ENCODE measurements at regions not wholly inside any gene's neighbourhood (a gene's known extent, or its start where the extent isn't known, plus 50 kb on each side); places are given as distances from the start of the nearest gene placed in this dataset.

DNA sequence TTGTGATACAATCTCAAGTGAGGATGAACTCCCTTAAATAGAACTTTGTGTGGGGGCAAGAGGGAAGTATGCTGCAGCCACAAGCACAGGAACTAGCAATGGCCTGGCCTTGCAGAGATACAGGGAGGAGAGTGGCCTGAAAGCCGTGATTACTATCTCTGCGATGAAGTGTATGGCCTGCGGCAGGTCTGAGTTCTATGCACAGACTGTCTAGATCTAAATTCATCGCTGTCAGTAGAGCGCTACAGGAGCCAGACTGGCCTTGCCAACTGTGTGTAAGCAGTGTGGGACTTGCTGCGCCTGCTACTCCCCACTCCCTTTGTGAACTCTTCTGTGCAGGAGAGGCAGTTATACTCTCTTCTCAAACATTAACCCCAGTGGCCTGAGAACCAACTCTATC, 997.0 kb downstream of the GRIK2 start:
- TF ChIP-seq, protein P1, sequence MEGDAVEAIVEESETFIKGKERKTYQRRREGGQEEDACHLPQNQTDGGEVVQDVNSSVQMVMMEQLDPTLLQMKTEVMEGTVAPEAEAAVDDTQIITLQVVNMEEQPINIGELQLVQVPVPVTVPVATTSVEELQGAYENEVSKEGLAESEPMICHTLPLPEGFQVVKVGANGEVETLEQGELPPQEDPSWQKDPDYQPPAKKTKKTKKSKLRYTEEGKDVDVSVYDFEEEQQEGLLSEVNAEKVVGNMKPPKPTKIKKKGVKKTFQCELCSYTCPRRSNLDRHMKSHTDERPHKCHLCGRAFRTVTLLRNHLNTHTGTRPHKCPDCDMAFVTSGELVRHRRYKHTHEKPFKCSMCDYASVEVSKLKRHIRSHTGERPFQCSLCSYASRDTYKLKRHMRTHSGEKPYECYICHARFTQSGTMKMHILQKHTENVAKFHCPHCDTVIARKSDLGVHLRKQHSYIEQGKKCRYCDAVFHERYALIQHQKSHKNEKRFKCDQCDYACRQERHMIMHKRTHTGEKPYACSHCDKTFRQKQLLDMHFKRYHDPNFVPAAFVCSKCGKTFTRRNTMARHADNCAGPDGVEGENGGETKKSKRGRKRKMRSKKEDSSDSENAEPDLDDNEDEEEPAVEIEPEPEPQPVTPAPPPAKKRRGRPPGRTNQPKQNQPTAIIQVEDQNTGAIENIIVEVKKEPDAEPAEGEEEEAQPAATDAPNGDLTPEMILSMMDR (IDR thresholded peaks at IDR 0.05) = no peak
- no peak for TF ChIP-seq POLR2A (IDR thresholded peaks at IDR 0.05)

Data from testis (tissue), 2 donors.